GM19467 (cell line): ENCODE measurements at regions not wholly inside any gene's neighbourhood (a gene's known extent, or its start where the extent isn't known, plus 50 kb on each side); places are given as distances from the start of the nearest gene placed in this dataset.
A peak's percentile ranks its signal among the peaks of the same experiment; 100 is the strongest.

Source experiments
- ATAC-seq: cut with Tn5 transposase; IDR thresholded peaks from one replicate; pipeline ENCODE4 v1.9.1; 2021; ENCODE audit warnings: mild to moderate bottlenecking, moderate library complexity; ENCODE audit not compliant: unreplicated experiment

- ATAC-seq, result no peak
These were observed 64.1 kb upstream of the FOXC1 start for GRCh38 chr6:1545654-1546053.

DNA sequence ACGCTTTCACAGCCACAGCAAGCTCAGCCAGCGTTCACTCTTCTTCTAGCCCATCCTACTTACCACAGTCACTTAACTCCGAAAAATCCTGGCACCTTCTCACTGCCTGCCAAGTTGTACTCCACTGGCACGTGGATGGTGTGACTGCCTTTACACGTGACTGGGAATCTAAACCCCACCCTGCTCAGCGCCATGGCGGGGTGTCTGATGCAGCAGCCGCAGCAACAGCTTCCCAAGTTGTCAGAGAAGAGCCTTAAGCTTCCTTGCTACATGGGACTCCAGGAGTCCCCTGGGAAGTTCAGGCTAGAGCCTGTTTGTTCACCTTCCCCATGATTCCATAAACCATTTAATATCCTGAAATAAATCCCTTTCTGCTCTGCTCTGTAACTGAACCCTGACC lies 61.9 kb upstream of the FOXC1 start:
- no peak for ATAC-seq

GRCh38 chr6:1551249-1551648 lies 58.5 kb upstream of the FOXC1 start:
- no peak for ATAC-seq

DNA sequence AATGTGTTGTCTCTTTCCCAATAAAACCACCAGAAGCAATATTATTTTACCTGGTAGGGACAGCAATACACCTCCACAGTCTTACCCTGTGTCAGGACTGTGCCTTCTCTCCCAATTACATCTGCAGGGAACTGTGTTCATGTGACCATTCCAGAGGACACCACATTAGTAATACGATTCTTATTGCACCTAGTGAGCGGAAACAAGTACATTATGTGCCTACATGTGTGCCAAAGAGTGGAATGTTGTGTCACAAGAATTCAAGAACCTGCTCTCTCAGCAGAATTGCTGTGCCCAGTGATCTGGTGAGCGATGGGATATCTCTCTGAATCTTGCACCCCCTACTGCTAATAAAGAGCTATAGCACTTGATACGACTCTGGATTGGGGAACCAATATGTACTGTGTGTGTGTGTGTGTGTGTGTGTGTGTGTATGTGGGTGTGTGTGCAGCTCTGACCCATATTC lies 57.4 kb upstream of the FOXC1 start:
- ATAC-seq, result no peak

- ATAC-seq, result no peak
These were observed 56.1 kb upstream of the FOXC1 start for GRCh38 chr6:1553562-1554083.

DNA sequence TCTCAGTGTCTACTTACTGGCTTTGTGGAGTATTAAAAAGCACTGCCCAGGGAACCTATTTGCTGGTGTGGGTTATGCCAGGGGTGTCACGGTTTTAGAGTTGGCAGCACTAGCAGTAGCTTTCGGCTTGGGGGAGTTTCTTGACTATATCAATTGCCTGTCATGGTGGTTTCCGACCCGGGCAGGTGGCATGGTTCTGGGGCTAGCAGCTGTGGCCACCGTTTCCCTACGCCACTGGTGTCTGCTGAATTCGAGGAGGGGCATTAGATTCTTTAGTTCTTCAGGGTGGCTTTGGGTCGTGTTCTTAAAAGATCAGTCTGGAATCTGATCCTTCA lies 55.6 kb upstream of the FOXC1 start:
- no peak for ATAC-seq

DNA sequence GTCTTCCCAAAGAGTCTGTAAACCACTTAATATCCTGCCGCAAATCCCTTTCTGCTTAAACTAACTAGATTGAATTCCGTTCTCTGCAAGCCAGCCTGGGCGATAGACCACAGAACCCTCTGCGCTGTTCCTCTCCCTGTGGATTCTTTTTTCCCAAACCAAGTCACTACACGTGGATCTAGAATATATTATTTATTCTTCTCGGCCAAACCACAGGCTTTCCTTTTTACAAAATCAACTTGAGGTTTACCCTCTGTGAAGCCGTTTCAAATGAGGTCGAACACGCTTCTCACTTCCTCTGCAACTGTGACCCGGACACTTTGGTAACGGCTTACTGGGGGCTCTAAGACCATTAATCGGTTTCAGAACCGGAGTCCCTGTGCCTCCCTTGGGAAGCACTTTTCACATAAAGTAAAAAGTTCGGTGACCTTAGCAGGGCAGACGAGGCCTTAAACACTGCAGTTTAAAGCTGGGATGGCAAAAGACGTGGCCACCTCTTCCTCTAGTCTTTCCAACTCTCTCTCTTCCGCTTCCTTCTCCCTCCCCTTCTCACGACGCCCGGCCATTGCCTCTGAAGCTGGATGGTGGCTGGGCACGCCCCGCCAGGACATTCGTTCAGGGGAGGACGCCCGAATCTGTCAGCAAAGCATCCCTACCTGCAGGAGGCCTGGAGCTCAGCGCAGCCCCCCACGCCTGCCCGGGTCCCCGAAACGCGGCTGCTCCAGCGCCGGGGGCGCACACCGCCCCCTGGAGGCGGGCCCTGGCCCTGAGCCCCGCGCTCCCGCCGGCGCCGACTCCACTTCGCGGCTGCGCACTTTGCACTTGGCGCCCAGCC lies 55.0 kb upstream of the FOXC1 start:
- ATAC-seq, result peak; percentile 50

- no peak for ATAC-seq
These were observed 51.3 kb upstream of the FOXC1 start for GRCh38 chr6:1558388-1558787.
